ENCODE measurements at regions not wholly inside any gene's neighbourhood (a gene's known extent, or its start where the extent isn't known, plus 50 kb on each side); places are given as distances from the start of the nearest gene placed in this dataset.

DNA sequence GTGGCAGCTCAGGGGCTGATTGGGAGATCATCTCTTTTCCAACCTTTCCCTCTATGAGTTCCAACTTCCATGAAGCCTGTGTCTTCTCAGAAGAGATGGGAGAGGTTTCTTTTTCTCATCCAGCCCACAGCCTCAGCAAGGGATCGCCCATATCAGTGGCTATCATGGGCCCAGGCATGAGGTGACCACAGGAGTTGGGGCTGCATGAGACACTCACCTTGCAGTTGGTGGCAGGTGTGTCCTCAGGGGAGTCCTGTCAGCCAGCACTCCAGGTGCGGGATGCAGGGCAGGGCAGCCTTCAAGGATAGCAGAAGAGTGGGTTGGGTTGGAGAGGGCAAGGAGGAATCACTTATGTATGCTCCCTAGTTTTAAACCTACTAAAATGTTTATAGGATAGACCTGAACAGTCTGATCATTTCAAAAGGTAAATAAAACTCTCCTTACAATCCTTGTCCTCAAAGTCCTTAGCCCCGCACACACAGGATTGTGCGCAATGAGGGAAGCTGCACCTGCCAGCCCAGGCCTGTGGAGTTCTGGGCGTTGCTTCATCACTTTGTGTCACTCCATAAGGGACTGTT is 811.1 kb downstream of the KCNJ18 start:
- TF ChIP-seq, protein P1, sequence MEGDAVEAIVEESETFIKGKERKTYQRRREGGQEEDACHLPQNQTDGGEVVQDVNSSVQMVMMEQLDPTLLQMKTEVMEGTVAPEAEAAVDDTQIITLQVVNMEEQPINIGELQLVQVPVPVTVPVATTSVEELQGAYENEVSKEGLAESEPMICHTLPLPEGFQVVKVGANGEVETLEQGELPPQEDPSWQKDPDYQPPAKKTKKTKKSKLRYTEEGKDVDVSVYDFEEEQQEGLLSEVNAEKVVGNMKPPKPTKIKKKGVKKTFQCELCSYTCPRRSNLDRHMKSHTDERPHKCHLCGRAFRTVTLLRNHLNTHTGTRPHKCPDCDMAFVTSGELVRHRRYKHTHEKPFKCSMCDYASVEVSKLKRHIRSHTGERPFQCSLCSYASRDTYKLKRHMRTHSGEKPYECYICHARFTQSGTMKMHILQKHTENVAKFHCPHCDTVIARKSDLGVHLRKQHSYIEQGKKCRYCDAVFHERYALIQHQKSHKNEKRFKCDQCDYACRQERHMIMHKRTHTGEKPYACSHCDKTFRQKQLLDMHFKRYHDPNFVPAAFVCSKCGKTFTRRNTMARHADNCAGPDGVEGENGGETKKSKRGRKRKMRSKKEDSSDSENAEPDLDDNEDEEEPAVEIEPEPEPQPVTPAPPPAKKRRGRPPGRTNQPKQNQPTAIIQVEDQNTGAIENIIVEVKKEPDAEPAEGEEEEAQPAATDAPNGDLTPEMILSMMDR (IDR thresholded peaks at IDR 0.05 in 4 of 5, conservative IDR thresholded peaks at IDR 0.05 in 1 of 5), result no peak
- TF ChIP-seq POLR2A (IDR thresholded peaks at IDR 0.05), result no peak
